ENCODE measurements at regions not wholly inside any gene's neighbourhood (a gene's known extent, or its start where the extent isn't known, plus 50 kb on each side); places are given as distances from the start of the nearest gene placed in this dataset.

DNA sequence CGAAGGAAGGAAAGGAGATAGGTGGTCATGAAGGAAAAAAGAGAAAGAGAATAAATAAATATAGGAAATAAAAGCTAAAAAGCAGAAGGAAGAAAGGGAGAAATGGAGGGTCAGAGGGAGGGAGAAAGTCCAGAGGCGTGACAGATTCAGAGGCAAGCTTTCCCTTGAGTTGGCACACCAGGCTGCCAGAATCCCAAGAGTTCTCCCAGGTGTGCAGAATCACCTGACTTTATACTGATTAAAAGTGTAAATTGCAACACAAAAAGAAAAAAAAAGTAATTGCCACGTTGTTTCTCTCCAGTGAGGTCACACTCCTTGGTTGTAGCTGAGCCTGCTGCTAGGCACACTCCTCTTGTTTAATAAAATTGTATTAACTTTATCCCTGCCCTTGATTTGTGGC is 669.9 kb upstream of the PKN2 start:
- Histone ChIP-seq H3K4me1 (ENCODE audit: insufficient read depth, low read length, poor library complexity, severe bottlenecking) (peaks cover 5% of the 10 kb centered on the region), H3K27ac (ENCODE audit: low read depth, low read length, poor library complexity, severe bottlenecking) (no peak overlapping the region), H3K36me3 (ENCODE audit: insufficient read depth, low read length, poor library complexity, severe bottlenecking) (no peaks in the 10 kb centered on the region), H3K27me3 (replicated peaks; ENCODE audit: insufficient read depth, low read depth, low read length, poor library complexity) (peaks cover 3% of the 10 kb centered on the region), H3K9me3 (ENCODE audit: low read depth, low read length, poor library complexity, severe bottlenecking) (no peaks in the 10 kb centered on the region), H3K4me3 (ENCODE audit: low read depth, low read length, poor library complexity, severe bottlenecking) (no peak overlapping the region)
- CTCF ChIA-PET: interaction anchor here (1.2 kb wide), 1 partner anchor 15 kb away, joined by 3 read pairs; no protein-coding TSS in a partner anchor
- TF ChIP-seq EZH2 (IDR thresholded peaks at IDR 0.05; ENCODE audit: borderline replicate concordance, low read depth, low read length, poor library complexity, severe bottlenecking): no peak
- TF ChIP-seq, protein P1, sequence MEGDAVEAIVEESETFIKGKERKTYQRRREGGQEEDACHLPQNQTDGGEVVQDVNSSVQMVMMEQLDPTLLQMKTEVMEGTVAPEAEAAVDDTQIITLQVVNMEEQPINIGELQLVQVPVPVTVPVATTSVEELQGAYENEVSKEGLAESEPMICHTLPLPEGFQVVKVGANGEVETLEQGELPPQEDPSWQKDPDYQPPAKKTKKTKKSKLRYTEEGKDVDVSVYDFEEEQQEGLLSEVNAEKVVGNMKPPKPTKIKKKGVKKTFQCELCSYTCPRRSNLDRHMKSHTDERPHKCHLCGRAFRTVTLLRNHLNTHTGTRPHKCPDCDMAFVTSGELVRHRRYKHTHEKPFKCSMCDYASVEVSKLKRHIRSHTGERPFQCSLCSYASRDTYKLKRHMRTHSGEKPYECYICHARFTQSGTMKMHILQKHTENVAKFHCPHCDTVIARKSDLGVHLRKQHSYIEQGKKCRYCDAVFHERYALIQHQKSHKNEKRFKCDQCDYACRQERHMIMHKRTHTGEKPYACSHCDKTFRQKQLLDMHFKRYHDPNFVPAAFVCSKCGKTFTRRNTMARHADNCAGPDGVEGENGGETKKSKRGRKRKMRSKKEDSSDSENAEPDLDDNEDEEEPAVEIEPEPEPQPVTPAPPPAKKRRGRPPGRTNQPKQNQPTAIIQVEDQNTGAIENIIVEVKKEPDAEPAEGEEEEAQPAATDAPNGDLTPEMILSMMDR (conservative IDR thresholded peaks at IDR 0.05; ENCODE audit: low read depth, low read length): no peak
- POLR2A ChIA-PET (ENCODE audit: low non-redundant PET): no interaction called here
- intact Hi-C loops (cut with micrococcal nuclease; ENCODE audit: unreplicated experiment): no loop called here
- no peak for DNase-seq (ENCODE audit: low spot score)
- no TSS peak for BruUV-seq (replicated peaks)

DNA sequence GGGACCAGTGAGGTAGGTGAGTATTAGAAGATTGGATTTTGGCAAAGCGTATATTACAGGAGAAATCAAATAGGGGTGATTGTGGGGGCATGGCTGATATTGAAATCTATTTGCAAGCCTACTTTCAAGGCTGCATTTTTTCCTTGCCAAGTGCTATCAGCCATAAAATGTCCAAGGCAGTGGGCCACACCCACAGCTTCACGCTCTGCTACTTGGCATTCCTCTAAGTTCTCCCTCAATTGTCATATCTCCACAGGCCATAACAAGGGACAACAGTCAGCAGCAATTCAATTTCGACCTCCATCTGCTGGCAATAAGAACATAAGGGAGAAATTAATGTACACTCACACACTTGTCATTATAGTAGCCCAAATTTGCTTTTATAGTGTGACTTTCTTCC is 667.1 kb upstream of the PKN2 start:
- Histone ChIP-seq H3K9me3 (ENCODE audit: low read depth, low read length, poor library complexity, severe bottlenecking) (no peaks in the 10 kb centered on the region), H3K27ac (ENCODE audit: low read depth, low read length, poor library complexity, severe bottlenecking) (no peak overlapping the region), H3K4me3 (ENCODE audit: low read depth, low read length, poor library complexity, severe bottlenecking) (no peak overlapping the region), H3K36me3 (ENCODE audit: insufficient read depth, low read length, poor library complexity, severe bottlenecking) (no peaks in the 10 kb centered on the region), H3K4me1 (ENCODE audit: insufficient read depth, low read length, poor library complexity, severe bottlenecking) (peaks cover 5% of the 10 kb centered on the region), H3K27me3 (replicated peaks; ENCODE audit: insufficient read depth, low read depth, low read length, poor library complexity) (no peaks in the 10 kb centered on the region)
- intact Hi-C loops (cut with micrococcal nuclease; ENCODE audit: unreplicated experiment): no loop called here
- BruUV-seq (replicated peaks): no TSS peak
- peak; percentile 19 for DNase-seq (ENCODE audit: low spot score)
- POLR2A ChIA-PET (ENCODE audit: low non-redundant PET): no interaction called here
- TF ChIP-seq, protein P1 (conservative IDR thresholded peaks at IDR 0.05; ENCODE audit: low read depth, low read length): no peak
- TF ChIP-seq EZH2 (IDR thresholded peaks at IDR 0.05; ENCODE audit: borderline replicate concordance, low read depth, low read length, poor library complexity, severe bottlenecking): no peak
- CTCF ChIA-PET: no interaction called here

- Histone ChIP-seq H3K4me1 (ENCODE audit: insufficient read depth, low read length, poor library complexity, severe bottlenecking) (no peaks in the 10 kb centered on the region), H3K9me3 (ENCODE audit: low read depth, low read length, poor library complexity, severe bottlenecking) (no peaks in the 10 kb centered on the region), H3K27ac (ENCODE audit: low read depth, low read length, poor library complexity, severe bottlenecking) (no peak overlapping the region), H3K4me3 (ENCODE audit: low read depth, low read length, poor library complexity, severe bottlenecking) (no peak overlapping the region), H3K27me3 (replicated peaks; ENCODE audit: insufficient read depth, low read depth, low read length, poor library complexity) (no peaks in the 10 kb centered on the region), H3K36me3 (ENCODE audit: insufficient read depth, low read length, poor library complexity, severe bottlenecking) (no peaks in the 10 kb centered on the region)
- no TSS peak for BruUV-seq (replicated peaks)
- ChIA-PET CTCF (no interaction called here), POLR2A (ENCODE audit: low non-redundant PET) (no interaction called here)
- no peak for DNase-seq (ENCODE audit: low spot score)
- TF ChIP-seq, protein P1 (conservative IDR thresholded peaks at IDR 0.05; ENCODE audit: low read depth, low read length): no peak
- TF ChIP-seq EZH2 (IDR thresholded peaks at IDR 0.05; ENCODE audit: borderline replicate concordance, low read depth, low read length, poor library complexity, severe bottlenecking): no peak
- intact Hi-C loops (cut with micrococcal nuclease; ENCODE audit: unreplicated experiment): no loop called here
These were observed 662.5 kb upstream of the PKN2 start for GRCh38 chr1:88021529-88021928.

Measured in A673 (cell line).